ENCODE measurements at regions not wholly inside any gene's neighbourhood (a gene's known extent, or its start where the extent isn't known, plus 50 kb on each side); places are given as distances from the start of the nearest gene placed in this dataset.
"Not testable (repeated sequence)": the region's sequence is repeated elsewhere in the genome, so short reads cannot be mapped to it uniquely, and the experiment has no call there.

DNA sequence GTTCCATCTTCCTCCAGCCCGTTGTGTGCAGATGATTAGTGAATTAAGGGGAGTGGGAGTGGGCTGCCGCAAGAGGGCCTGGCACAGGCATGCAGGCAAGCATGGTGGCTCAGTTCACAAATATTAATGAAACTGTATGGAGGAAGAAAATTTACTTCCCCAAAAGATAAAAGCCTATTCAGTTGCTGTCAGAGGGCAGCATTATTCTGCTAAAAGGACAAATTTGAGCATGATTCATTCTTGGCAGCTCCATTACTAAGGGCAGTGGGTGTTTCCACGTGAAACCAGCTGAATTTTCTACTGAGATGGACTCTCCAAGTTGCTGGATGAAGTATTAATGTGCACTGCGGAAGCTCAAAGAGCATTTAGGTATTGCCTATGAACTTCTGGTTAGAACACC is 90.9 kb upstream of the WDR11 start:
- no peak for FAIRE-seq

DNA sequence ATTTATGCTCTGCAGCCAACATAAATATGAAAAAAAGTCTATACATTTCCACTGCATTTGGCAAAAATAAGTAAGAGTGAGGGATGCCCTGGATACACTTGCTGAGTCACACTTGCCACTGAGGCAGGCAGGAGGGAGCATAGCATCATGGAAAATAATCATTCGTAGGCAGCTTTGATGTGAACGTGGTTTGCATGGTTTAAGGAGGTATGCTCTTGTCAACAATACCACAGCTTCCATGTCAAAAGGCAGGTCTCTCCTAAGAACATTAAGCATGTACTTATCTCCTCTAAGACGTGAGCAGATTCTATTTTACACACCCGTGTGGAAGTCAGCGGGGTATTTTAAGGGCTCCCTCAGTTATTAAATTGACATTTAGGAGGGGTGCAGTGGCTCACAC is 89.2 kb upstream of the WDR11 start:
- FAIRE-seq: no peak

DNA sequence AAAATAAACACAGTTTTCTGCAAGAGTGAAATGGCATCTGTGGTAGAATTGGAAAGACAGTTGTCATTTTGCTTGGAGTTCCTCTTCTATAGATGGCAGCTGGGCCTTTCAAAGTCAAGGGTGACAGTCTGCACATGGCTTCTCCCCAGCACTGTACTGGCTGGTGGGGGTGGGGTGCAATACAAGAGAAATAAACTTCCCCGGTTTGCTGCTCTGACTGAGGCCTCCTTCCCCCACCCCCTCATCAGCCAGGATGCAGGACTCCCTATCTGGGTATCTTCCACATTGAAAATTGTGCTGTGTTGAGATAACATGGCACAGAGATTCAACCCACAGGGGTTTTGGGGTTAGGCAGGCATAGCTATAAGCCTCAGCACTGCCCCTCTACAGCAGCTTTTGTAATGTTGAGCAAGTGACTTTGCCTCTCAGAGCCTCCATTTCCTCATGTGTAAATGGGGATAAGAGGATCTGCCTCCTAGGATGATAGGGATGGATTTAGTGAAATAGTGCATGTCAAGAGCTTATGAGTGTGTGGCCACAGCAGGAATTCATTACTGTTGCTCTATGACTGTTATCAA is 85.8 kb upstream of the WDR11 start:
- FAIRE-seq: no peak

DNA sequence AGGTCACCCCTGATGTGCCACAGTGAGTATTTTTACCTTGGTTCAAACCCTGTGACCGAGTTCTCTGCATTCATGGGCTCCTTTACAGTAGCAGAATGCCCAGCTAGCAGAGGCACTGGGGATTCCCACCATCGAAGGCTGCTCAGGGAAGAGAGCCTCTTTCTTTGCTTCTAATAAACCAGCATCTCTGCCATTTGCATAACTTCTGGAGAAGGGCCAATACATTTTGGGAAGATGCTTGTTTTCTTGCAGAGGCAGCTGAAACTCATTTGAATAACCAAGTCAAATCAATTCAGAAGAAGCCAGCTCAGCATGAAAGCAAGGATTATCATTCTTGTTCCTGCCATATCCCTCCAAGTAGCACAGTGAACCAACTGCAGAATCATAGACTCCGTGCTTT is 82.9 kb upstream of the WDR11 start:
- no peak for FAIRE-seq

DNA sequence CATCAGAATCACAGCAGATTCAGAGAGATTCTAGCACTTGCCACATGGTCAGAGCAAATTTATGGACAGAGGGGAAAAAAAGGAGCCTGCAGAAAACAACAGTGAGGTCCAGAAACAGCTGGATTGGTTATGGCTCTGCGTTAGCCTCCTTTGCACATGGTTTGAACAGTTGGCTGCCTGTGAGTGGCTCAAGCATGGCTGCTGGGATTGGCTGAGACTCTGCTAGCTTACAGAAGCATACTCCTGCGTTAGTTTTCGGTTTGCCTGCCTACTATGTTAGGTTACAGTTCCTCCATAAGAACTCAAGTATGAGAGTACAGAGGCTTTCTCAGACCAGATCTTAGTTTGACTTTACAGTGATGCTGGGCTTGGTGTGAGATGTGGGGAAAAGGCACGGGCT is 80.7 kb upstream of the WDR11 start:
- FAIRE-seq: no peak

DNA sequence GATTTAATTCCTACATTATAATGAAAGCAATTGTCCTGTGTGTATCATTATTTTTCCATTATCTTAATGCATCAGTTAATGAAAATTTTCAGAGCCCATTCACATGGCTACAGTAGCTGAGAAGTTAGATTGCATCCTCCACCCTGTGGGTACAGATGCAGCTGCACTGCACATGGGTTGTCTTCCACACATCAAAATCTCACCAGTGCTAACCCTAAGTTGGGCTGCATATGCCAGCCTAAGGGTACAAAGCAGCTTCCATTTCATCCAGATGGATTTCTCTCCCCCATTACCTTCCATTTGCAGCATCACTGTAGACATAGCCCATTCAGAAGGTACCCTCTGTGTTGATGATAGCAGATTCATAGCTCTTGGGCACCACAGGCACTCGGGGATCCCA is 74.7 kb upstream of the WDR11 start:
- FAIRE-seq: no peak

DNA sequence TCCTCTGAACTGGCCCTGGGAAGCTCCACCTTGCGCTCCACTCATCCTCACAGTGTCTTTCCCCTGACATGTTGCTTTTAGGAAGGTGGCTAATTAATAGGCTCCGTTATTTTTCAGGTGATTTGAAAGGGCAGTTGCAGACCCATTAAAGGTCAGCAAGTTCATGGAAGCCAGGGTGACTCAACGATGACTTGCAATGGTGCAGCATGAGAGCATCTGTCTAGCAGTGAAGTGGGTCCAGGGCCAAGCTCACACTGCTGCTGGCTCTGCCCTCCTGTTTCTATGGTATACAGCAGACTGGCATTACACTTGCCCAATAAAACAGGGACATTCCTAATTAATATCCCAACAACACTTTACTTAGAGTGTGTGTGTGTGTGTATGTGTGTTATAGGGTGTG is 68.8 kb upstream of the WDR11 start:
- FAIRE-seq: no peak

DNA sequence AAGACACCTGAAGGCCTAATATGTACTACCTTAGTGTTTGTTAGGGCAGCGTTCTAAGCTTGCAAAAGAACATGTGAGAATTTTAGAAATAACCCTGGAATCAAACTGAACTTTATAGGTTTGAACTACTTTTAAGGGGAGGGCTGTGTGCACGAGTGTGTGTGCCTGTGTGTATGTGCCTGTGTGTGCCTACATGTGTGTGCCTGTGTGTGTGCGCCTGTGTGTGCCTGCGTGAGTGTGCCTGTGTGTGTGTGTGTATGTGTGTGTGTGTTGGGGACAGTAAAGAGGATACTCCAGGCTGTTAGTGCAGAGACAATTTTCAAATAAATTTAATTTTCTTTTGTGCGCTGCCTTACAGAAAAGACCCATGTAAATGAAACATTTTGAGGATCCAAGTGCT is 68.1 kb upstream of the WDR11 start:
- FAIRE-seq: no peak

DNA sequence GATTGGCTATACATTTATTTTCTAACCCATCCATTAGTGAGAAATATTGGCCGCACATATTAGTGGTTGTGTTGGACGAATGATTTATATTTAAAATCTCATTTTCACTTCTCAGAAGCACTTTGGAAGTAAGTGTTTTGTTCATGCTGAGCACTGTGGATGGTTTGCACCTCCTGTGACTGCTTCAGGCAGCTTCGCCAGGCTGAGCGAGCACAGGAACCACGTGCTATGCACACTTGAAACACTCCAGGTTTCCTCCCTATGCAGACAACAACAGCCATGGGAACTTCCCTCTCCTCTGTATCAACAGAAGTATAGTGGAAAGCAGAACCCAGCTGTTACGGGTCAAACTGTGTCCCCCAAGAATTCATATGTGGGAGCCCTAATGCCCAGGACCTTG is 67.3 kb upstream of the WDR11 start:
- FAIRE-seq: no peak

DNA sequence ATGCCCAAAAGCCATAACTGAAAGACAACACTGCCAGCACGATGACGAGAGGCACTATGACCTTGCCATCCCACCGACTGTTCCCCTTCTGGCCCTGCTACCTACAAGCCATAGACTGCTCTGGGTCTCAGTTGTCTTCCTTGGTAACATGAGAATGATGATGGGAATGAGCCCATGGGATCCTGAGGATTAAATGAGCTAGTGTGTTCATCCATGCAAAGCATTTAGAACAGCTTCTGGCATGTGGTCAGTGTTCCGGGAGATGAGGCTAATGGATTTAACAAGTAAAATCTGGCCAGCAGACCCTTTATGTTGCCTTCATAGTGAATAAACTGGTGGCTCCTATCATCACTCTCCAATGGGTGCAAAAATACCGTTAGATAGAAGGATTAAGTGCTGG is 62.4 kb upstream of the WDR11 start:
- no peak for FAIRE-seq

DNA sequence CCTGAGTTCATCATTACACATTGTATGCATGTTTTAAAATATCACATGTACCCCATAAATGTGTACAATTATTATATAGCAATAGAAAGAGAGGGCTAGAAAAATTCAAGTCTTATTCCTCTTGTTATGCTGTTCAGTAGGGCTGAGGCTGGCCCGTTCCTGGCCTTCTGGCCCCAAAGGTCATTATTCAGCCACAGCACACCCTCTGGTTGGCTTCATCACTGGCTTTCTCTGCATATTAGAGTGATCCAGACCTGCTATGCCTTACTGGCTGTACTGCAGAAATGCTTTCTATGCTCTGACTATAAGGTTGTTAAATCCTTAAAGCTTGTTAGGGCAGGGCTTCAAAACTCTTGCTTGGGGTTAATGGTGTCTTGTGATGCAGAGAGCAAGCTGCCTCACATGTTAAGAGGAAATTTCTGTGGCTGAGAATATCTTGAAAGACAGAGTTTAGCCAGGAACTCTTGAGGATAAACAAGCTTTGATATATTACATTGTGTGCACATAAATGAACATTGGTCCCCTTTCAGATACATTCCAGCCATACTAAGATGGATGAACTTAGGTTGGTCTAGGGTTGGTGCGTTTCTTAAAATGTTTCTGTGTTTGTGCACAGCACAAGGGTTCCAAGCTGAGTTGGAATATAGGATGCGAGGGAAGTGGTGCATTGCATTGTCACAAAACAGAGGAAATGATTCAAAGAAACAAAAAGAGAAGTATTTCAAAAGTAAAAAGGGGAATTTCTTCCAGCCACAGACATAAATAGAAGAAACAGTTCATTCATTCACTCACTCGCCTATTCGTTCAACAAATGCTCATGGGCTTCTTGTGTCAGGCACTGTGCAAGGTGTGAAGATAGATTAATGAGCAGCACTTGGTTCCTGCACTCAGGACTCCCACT is 61.6 kb upstream of the WDR11 start:
- FAIRE-seq: no peak

DNA sequence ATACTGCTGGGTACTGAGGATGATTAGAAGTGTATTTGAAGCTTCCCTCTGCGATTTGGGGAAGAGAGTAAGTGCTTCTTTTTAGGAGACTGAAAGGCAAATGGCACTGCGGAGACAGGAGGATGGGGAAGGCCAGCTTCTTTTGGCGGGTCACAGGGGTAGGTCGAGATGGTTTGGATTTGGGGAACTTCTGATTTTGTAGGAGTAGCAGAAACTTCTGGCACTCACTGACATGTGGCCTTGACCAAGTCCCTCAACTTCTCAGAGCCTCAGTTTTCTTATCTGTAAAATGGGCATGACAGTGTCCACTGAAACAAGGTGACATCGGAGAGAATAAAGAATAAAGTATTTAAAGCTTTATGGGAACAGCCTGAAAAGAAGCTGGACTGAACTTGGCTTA is 59.8 kb upstream of the WDR11 start:
- no peak for FAIRE-seq

DNA sequence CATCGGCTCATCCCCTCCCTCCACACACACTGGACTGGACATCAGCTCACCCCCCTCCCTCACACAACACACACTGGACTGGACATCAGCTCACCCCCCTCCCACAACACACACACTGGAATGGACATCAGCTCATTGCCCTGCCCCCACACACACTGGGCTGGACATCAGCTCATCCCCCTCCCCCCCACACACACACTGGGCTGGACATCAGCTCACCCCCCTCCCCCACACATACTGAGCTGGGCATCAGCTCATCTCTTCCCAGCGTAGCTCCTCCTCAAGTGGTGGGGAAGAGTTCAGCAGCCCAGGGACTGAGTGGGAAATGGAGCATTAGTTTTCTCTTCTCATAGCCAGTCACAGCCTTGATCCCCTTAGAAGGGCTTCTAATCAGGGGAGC is 58.1 kb upstream of the WDR11 start:
- no peak for FAIRE-seq

DNA sequence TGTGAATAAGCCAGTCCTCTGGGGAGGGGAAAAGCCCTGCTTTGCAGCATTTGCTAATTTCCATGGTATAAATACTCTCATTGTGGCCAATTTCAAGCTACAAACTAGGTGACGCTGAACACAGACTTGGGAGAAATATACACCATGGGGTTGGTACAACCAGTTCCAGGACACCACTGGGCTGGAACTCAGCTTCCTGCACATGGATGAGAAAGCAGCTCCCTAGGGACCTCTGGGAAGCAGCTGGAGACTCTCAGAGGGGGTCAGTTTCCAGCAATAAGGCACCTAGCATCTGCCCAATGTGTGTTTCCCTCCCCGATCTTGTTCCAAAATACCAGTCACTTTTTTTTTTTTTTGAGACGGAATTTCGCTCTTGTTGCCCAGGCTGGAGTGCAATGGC is 56.8 kb upstream of the WDR11 start:
- no peak for FAIRE-seq

DNA sequence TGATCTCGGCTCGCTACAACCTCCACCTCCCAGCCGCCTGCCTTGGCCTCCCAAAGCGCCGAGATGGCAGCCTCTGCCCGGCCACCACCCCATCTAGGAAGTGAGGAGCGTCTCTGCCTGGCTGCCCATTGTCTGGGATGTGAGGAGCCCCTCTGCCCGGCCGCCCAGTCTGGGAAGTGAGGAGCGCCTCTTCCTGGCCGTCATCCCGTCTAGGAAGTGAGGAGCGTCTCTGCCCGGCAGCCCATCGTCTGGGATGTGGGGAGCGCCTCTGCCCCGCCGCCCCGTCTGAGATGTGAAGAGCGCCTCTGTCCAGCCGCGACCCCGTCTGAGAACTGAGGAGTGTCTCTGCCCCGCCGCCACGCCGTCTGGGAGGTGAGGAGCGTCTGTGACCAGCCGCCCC is 52.9 kb upstream of the WDR11 start:
- FAIRE-seq: not testable (repeated sequence)

DNA sequence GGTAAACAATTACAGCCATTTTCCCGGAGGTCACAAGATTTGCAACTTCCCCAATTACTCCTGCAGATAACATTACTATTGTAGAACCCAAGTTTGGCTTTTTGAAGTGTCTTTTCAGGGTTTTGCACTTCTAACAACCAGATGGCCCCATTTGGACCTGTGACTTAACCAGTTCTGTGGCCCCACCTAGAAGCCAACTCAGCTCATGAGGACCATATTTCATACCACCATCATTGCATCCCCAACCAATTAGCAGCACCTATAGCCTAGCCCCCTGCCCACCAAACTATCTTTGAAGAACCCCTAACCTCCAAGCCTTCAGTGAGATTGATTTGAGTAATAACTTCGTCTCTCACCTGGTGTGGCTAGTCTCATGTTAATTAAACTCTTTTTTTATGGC is 51.3 kb upstream of the WDR11 start:
- no peak for FAIRE-seq

DNA sequence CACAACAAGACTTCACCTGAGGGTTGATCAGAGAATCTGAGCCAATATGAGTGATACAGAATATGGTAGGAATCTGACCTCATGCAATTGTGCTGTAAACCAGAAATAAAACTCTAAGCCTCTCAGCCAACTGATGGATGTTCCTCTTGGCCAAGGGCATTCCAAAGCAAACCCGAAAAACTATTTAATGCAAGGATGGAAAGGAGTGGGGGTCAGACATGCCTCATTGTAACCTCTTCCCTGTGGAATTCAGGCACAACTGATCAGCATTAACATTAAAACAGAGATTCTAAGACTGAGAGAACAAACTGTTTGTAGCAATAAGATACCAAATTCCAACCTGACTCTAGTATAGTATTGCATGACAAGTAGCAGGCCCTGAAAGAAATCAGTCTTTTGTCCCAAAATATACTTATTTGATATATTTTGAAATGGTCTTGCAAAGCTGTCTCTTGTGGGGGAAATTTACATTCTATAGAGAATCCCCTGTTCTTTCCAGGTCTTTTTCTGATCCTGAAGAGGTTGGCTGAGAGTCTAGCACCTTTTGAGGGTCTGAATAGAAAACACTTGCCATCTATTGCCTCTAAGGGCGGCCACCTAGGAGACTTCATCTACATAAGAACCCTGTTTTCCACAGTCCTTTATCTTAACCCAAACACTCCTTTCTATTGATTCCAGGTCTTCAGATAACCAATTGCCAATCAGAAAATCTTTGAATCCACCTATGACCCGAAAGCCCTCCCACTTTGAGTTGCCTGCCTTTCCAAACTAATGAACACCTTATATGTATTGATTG is 50.4 kb upstream of the WDR11 start:
- no peak for FAIRE-seq

Measured in G401.6 (cell line).